ENCODE measurements at regions not wholly inside any gene's neighbourhood (a gene's known extent, or its start where the extent isn't known, plus 50 kb on each side); places are given as distances from the start of the nearest gene placed in this dataset.

DNA sequence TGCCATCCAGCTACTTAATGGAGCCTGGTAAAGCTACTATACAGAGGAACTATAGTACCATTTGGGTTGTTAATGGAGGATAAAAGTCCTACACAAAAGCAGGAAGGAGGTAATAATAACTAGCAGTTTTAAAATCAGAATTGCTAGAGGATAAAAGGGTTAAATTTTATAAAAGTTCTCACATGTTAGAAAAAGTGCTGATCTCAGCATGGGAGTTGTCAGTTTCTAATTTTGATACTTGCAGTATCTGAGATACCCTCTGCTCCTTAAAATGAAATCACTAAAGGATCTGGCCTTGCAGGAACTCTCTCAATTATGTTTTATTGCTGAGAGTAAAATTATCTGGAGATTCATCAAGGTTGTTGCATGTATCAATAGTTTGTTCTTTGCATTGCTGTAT lies 272.2 kb upstream of the GYPC start:
- Mint-ChIP-seq H3K36me3 (no peaks in the 10 kb centered on the region), H3K27me3 (ENCODE audit: low read depth in 3 of 3) (peaks cover 1 to 4% (median 2%) of the 10 kb centered on the region in 3 donors), H3K27ac (no peak overlapping the region), H3K9me3 (peaks cover 2 to 23% (median 16%) of the 10 kb centered on the region in 7 donors), H3K4me1 (no peaks in the 10 kb centered on the region), H3K4me3 (no peak overlapping the region)
- intact Hi-C loops (cut with micrococcal nuclease) = no loop called here
- TF ChIP-seq, protein P1, sequence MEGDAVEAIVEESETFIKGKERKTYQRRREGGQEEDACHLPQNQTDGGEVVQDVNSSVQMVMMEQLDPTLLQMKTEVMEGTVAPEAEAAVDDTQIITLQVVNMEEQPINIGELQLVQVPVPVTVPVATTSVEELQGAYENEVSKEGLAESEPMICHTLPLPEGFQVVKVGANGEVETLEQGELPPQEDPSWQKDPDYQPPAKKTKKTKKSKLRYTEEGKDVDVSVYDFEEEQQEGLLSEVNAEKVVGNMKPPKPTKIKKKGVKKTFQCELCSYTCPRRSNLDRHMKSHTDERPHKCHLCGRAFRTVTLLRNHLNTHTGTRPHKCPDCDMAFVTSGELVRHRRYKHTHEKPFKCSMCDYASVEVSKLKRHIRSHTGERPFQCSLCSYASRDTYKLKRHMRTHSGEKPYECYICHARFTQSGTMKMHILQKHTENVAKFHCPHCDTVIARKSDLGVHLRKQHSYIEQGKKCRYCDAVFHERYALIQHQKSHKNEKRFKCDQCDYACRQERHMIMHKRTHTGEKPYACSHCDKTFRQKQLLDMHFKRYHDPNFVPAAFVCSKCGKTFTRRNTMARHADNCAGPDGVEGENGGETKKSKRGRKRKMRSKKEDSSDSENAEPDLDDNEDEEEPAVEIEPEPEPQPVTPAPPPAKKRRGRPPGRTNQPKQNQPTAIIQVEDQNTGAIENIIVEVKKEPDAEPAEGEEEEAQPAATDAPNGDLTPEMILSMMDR (IDR thresholded peaks at IDR 0.05) = no peak
- no peak overlapping the region for H3K27ac ChIP-seq (ENCODE audit: low read depth in 1 of 2, low read length in 2 of 2)
- H3K9ac ChIP-seq (ENCODE audit: insufficient read depth, low read length, poor library complexity, severe bottlenecking) = no peak overlapping the region
- H3K27me3 ChIP-seq (ENCODE audit: control insufficient read depth in 2 of 2, insufficient read depth in 2 of 2, low read length in 2 of 2) = no peaks in the 10 kb centered on the region
- no peaks in the 10 kb centered on the region for H4K20me1 ChIP-seq (ENCODE audit: insufficient read depth, low read length)
- H3K4me2 ChIP-seq (replicated peaks; ENCODE audit: extremely low read depth, low read length, poor library complexity, severe bottlenecking) = no peak overlapping the region
- DNase-seq = no peak
- no peak overlapping the region for H3K4me3 ChIP-seq (replicated peaks in 1 of 3; ENCODE audit: low read depth in 2 of 3, low read length in 3 of 3)
- no peaks in the 10 kb centered on the region for H3K79me2 ChIP-seq (ENCODE audit: insufficient read depth, low read length)
- peaks cover 7 to 11% of the 10 kb centered on the region in 2 donors for H3K9me3 ChIP-seq (replicated peaks in 1 of 2; ENCODE audit: control insufficient read depth in 1 of 2, insufficient read depth in 1 of 2, low read length in 2 of 2)
- H2AFZ ChIP-seq (ENCODE audit: insufficient read depth, low read depth, low read length, poor library complexity, severe bottlenecking) = no peak overlapping the region
- no peaks in the 10 kb centered on the region for H3K4me1 ChIP-seq (ENCODE audit: control insufficient read depth in 1 of 2, insufficient read depth in 2 of 2, low read length in 2 of 2)
- no peaks in the 10 kb centered on the region for H3K36me3 ChIP-seq (replicated peaks in 1 of 2; ENCODE audit: control insufficient read depth in 1 of 2, insufficient read depth in 2 of 2, low read length in 2 of 2)

DNA sequence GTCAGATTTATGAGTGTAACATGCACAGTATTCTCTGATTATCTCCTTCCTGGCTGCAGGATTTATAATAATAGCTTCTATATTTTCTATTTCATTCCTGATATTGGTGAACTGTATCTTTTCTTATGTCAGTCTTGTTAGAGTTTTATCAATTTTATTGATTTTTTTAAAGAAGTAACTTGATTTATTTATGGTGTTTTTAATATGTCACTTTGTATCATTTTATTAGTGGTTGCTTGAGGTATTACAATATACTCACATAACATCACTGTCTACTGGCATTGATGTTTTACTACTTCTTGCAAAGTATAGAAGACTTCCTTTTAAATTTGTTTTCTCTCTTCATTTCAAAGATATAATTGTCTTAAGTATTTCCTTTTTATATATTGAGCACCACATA lies 270.5 kb upstream of the GYPC start:
- no peaks in the 10 kb centered on the region for H3K36me3 ChIP-seq (replicated peaks in 1 of 2; ENCODE audit: control insufficient read depth in 1 of 2, insufficient read depth in 2 of 2, low read length in 2 of 2)
- peaks cover 1 to 4% (median 3%) of the 10 kb centered on the region in 3 donors for H3K27me3 Mint-ChIP-seq (ENCODE audit: low read depth in 3 of 3)
- H3K79me2 ChIP-seq (ENCODE audit: insufficient read depth, low read length) = no peaks in the 10 kb centered on the region
- H2AFZ ChIP-seq (ENCODE audit: insufficient read depth, low read depth, low read length, poor library complexity, severe bottlenecking) = no peak overlapping the region
- H3K4me1 Mint-ChIP-seq = no peaks in the 10 kb centered on the region
- H3K4me3 Mint-ChIP-seq = no peak overlapping the region
- no peaks in the 10 kb centered on the region for H3K27me3 ChIP-seq (ENCODE audit: control insufficient read depth in 2 of 2, insufficient read depth in 2 of 2, low read length in 2 of 2)
- H3K27ac ChIP-seq (ENCODE audit: low read depth in 1 of 2, low read length in 2 of 2) = no peak overlapping the region
- H3K4me1 ChIP-seq (ENCODE audit: control insufficient read depth in 1 of 2, insufficient read depth in 2 of 2, low read length in 2 of 2) = no peaks in the 10 kb centered on the region
- no peak for DNase-seq
- no peak overlapping the region for H3K4me3 ChIP-seq (replicated peaks in 1 of 3; ENCODE audit: low read depth in 2 of 3, low read length in 3 of 3)
- H3K4me2 ChIP-seq (replicated peaks; ENCODE audit: extremely low read depth, low read length, poor library complexity, severe bottlenecking) = no peak overlapping the region
- H3K9me3 ChIP-seq (replicated peaks in 1 of 2; ENCODE audit: control insufficient read depth in 1 of 2, insufficient read depth in 1 of 2, low read length in 2 of 2) = peaks cover 7 to 11% of the 10 kb centered on the region in 2 donors
- no peak overlapping the region for H3K27ac Mint-ChIP-seq
- no peaks in the 10 kb centered on the region for H3K36me3 Mint-ChIP-seq
- H4K20me1 ChIP-seq (ENCODE audit: insufficient read depth, low read length) = no peaks in the 10 kb centered on the region
- TF ChIP-seq, protein P1 (IDR thresholded peaks at IDR 0.05) = no peak
- H3K9me3 Mint-ChIP-seq = peaks cover 2 to 24% (median 18%) of the 10 kb centered on the region in 7 donors
- no peak overlapping the region for H3K9ac ChIP-seq (ENCODE audit: insufficient read depth, low read length, poor library complexity, severe bottlenecking)
- intact Hi-C loops (cut with micrococcal nuclease) = no loop called here
